Urinary bladder (tissue), 3 donors: ENCODE measurements at regions not wholly inside any gene's neighbourhood (a gene's known extent, or its start where the extent isn't known, plus 50 kb on each side); places are given as distances from the start of the nearest gene placed in this dataset.
"Not testable (repeated sequence)": the region's sequence is repeated elsewhere in the genome, so short reads cannot be mapped to it uniquely, and the experiment has no call there.

ENCODE experiments used
- DNase-seq: peaks from one replicate; pipeline ENCODE4 v3.0.0-alpha.2; 2015; ENCODE audit errors: extremely low spot score
- H3K27ac ChIP-seq: one replicate; pipeline ENCODE4 v1.5.1; 2013; ENCODE audit warnings: low read depth, mild to moderate bottlenecking, moderate library complexity
- H3K36me3 ChIP-seq: one replicate; pipeline ENCODE4 v1.6.1; 2013; ENCODE audit warnings: mild to moderate bottlenecking, moderate library complexity; ENCODE audit not compliant: insufficient read depth
- H3K4me1 ChIP-seq: one replicate; pipeline ENCODE4 v1.6.1; 2013; ENCODE audit warnings: mild to moderate bottlenecking, moderate library complexity; ENCODE audit not compliant: insufficient read depth
- H3K4me3 ChIP-seq: one replicate; pipeline ENCODE4 v1.5.1; 2013; ENCODE audit warnings: low read depth, low read length
- WGBS: extraction: QIAGEN DNeasy Blood & Tissue Kit; methylation state at CpG from one replicate; pipeline ENCODE4 v1.1.7; 2013; 5-methylcytosine and 5-hydroxymethylcytosine counted together
- donor health status: healthy with polysubstance abuse.
- donor health status: healthy.

DNA sequence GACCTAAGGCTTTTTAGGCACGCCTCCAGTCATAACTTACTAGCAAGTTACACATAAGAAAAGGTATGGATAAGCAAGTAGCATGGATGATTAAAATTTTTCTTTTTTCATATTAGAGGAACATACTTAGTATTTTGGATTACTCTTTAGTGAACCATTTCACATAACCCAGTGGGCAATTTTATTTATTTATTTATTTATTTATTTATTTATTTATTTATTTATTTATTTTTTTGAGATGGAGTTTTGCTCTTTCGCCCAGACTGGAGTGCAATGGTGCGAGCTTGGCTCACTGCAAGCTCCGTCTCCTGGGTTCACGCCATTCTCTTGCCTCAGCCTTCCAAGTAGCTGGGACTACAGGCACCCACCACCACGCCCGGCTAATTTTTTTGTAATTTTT lies 937.7 kb downstream of the C4orf33 start:
- 98% methylated on average over 7 of the region's 7 CpGs for WGBS
- H3K27ac ChIP-seq, H3K4me3 ChIP-seq, DNase-seq, H3K4me1 ChIP-seq, H3K36me3 ChIP-seq: not testable (repeated sequence)

DNA sequence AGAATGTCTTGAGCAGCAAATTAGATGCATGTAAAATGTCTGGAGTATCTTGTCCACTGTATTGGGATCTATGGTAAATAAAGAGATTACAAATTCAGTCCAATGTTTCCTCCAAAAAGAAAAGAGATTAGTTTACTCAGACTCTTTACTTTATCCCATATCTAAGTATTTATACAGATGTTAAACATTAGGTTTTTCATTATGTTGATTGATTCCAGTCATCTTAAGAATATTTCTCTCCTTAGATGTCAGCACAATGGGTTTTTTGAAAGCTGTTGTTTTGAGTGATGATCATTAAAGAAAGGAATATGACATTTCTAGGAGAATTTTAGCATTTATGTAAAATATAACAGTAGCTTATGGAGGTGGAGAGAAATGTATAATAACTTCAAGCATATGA lies 938.9 kb downstream of the C4orf33 start:
- H3K27ac ChIP-seq = no peak overlapping the region
- no peaks in the 10 kb centered on the region for H3K36me3 ChIP-seq
- H3K4me1 ChIP-seq = no peaks in the 10 kb centered on the region
- H3K4me3 ChIP-seq = no peak overlapping the region
- no peak for DNase-seq

DNA sequence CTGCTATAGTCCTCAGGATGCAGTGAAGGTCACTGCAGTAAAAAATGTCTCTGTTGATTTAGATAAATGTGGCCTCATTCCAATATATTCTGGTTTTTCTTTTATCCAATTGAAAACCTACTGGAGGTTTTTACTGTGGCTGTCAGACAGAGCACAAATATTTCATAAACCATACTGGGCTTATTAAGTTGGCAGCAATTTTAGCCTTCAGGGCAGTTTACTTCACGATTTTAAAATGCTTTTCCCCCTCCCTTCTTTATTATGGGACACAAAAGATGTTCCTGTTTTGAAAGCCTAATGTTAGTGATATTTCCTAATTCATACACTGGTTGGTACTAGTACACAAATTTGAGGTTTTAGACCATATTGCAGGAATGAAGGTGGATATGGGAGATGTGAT lies 939.4 kb downstream of the C4orf33 start:
- H3K4me1 ChIP-seq = no peaks in the 10 kb centered on the region
- no peak overlapping the region for H3K4me3 ChIP-seq
- 12% methylated on average over 1 of the region's 1 CpG for WGBS
- no peak for DNase-seq
- H3K36me3 ChIP-seq = no peaks in the 10 kb centered on the region
- no peak overlapping the region for H3K27ac ChIP-seq

DNA sequence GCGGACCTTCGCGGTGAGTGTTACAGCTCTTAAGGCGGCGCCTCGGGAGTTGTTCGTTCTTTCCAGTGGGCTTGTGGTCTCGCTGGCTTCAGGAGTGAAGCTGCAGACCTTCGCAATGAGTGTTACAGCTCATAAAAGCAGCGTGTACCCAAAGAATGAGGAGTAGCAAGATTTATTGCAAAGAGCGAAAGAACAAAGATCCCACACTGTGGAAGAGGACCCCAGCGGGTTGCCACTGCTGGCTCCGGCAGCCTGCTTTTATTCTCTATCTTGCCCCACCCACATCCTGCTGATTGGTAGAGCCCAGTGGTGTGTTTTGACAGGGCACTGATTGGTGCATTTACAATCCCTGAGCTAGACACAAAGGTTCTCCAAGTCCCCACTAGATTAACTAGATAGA lies 941.9 kb downstream of the C4orf33 start:
- H3K27ac ChIP-seq, H3K4me3 ChIP-seq, H3K36me3 ChIP-seq, DNase-seq, H3K4me1 ChIP-seq: not testable (repeated sequence)
- WGBS = 96% methylated on average over 13 of the region's 13 CpGs

DNA sequence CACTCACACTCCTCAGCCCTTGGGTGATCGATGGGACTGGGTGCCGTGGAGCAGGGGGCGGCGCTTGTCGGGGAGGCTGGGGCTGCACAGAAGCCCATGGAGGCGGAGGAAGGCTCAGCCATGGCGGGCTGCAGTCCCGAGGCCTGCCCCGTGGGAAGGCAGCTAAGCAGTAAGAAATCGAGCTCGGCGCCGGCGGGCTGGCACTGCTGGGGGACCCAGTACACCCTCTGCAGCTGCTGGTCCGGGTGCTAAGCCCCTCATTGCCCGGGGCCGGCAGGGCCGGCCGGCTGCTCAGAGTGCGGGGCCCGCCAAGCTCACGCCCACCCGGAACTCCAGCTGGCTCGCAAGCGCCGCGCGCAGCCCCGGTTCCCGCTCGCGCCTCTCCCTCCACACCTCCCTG lies 942.6 kb downstream of the C4orf33 start:
- H3K27ac ChIP-seq, DNase-seq, H3K4me3 ChIP-seq, H3K4me1 ChIP-seq, H3K36me3 ChIP-seq: not testable (repeated sequence)
- WGBS = 96% methylated on average over 32 of the region's 32 CpGs

DNA sequence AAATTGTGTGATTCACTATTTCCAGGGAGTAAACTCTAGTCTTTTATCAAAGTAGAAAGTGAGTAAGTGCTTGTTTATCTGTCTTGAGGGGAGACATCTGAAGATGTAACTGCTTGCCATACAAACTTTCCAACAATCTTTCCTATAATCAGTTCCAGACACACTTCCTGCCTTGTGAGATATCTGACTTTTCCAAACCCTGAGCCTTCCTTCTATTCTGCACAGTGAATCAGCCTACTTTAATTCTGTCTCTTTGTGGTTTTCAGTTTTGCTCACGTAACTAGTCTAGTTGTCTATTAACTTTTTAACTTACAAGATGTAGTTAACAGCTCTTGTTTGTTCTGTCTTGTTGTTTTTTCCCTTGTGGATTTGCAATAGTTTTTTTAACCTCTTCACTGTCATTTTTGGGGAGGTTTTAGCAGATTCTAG lies 947.8 kb downstream of the C4orf33 start:
- Histone ChIP-seq H3K27ac (no peak overlapping the region), H3K4me3 (no peak overlapping the region), H3K4me1 (no peaks in the 10 kb centered on the region), H3K36me3 (no peaks in the 10 kb centered on the region)
- 32% methylated on average over 1 of the region's 1 CpG for WGBS
- DNase-seq = no peak

DNA sequence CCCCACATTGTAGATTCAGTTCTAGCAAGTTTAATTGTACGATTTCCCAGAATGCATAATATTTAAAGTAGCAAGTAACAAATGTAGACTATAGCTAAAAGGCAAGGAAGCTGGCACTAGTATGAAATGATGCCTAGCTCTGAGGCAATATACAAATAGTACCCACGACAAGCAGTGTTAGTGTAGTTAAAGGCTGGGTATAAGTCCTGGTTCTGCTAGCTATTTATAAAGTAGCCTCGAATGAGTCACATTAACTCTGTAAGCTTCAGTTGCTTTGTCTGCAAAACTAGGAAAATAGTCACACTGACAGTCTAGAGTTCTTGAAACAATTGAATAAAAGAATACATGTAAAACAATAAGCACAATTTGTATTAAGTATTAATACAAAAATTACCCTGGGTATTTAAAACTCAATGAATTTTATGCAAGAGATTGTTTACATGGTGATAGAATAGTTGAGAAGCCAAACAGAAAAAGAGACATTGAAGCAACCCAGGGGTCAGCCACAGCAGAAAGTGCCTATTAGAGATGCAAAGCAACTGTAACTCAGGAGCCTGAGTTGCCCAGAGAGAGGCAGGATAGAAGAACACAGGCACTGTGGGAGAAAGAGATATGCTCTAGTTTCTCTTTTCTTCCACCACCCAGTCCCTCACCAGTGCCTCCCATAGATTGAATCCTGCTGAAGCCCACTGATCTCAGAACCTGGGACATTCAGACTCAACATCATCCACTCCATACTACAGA lies 949.0 kb downstream of the C4orf33 start:
- DNase-seq = no peak
- 78% methylated on average over 3 of the region's 3 CpGs for WGBS
- Histone ChIP-seq H3K36me3 (no peaks in the 10 kb centered on the region), H3K4me1 (no peaks in the 10 kb centered on the region), H3K27ac (no peak overlapping the region), H3K4me3 (no peak overlapping the region)

DNA sequence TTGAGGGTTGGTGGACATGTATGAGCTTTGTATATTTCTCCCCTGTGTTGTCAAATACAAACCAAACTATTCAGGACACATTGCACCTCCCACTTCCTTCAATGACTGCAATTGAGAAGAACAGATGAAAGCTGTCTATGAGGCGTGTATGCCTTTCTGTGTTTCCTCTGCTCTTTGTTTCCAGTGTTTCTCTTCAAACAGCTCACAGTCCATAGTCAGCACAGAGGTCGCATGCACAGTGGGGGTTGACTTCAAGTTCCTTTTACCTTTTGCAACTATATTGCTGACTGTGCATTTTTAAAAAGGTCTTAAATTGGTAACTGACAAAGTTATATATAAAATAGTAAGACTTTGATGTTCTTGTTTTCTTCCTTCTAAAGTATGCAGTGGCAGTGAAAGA lies 957.8 kb downstream of the C4orf33 start:
- Histone ChIP-seq H3K4me1 (no peaks in the 10 kb centered on the region), H3K27ac (no peak overlapping the region), H3K36me3 (no peaks in the 10 kb centered on the region), H3K4me3 (no peak overlapping the region)
- 51% methylated on average over 2 of the region's 2 CpGs for WGBS
- DNase-seq = no peak

DNA sequence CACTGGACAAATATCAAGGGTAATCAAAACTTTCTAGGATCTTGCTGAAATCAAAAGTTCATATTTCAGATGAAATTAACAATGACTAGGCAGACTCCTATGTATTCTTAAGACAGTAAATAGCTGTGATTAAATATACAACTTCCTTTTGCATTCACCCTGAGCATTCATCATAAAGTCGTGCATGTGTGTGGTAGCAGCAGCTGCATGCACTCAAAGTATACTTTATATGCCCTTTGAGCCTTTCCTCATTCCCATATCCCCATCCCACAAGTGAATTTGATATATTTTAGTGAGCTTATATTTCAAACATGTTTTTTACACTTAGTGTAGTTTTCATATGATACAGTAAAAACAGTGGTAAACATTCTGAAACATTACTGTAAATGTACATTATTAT lies 959.0 kb downstream of the C4orf33 start:
- WGBS = 33% methylated on average over 1 of the region's 1 CpG
- DNase-seq = no peak
- H3K4me1 ChIP-seq = no peaks in the 10 kb centered on the region
- no peak overlapping the region for H3K4me3 ChIP-seq
- no peaks in the 10 kb centered on the region for H3K36me3 ChIP-seq
- no peak overlapping the region for H3K27ac ChIP-seq

DNA sequence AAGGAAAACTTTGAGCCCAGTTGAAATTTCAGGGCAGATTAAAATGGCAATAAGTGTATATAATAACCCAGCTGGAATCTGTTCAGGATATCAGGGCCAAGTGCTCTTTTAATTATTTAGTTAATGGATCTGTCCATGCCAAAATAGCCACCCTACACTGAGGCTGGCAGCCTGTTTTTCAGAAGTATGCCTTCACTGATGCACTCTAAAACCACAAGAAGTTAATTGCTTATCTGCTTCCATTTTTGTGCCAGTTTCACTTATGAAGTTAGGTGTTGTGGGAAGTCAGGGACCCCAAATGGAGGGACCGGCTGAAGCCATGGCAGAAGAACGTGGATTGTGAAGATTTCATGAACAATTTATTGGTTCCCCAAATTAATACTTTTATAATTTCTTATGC lies 960.3 kb downstream of the C4orf33 start:
- Histone ChIP-seq H3K27ac (no peak overlapping the region), H3K4me3 (no peak overlapping the region), H3K36me3 (no peaks in the 10 kb centered on the region), H3K4me1 (no peaks in the 10 kb centered on the region)
- 75% methylated on average over 2 of the region's 2 CpGs for WGBS
- DNase-seq = no peak

DNA sequence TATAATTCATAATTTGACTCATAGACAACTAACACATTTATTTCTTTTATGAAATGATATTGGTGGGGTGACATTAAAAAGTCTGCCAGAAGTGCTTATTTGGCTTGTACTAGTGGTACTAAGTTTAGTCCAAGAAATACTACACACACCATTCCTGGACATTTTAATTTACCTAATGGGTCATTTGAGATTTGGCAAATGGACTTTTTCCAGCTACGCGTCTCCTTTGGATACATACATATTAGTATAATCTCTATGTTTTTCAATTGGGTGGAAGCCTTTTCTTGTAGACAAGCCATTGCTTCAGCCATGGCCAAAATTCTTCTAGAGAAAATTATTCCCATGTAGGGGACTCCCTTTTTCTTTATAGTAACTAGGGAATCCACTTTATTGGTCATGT lies 968.5 kb downstream of the C4orf33 start:
- H3K4me3 ChIP-seq = no peak overlapping the region
- DNase-seq = no peak
- no peaks in the 10 kb centered on the region for H3K36me3 ChIP-seq
- WGBS = 66% methylated on average over 2 of the region's 2 CpGs
- H3K4me1 ChIP-seq = no peaks in the 10 kb centered on the region
- H3K27ac ChIP-seq = no peak overlapping the region

DNA sequence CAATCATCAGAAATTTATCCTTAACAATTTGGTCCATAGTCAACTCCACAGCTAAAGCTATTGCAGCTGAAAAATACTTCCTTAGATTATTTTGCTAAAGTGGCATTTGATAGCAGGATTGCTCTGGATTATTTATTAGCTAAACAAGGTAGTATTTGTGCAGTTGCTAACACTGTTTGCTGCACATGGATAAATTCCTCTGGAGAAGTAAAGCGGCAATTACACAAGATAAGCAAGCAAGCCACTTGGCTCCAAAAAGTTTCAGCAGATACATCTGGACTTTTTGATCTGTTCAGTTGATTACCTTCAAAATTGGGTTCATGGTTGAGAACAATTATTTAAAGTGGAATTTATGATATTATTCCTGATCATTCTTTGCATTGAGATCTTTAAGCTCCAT lies 971.5 kb downstream of the C4orf33 start:
- no peak overlapping the region for H3K4me3 ChIP-seq
- H3K36me3 ChIP-seq = no peaks in the 10 kb centered on the region
- no peaks in the 10 kb centered on the region for H3K4me1 ChIP-seq
- H3K27ac ChIP-seq = no peak overlapping the region
- 88% methylated on average over 1 of the region's 1 CpG for WGBS
- DNase-seq = no peak

DNA sequence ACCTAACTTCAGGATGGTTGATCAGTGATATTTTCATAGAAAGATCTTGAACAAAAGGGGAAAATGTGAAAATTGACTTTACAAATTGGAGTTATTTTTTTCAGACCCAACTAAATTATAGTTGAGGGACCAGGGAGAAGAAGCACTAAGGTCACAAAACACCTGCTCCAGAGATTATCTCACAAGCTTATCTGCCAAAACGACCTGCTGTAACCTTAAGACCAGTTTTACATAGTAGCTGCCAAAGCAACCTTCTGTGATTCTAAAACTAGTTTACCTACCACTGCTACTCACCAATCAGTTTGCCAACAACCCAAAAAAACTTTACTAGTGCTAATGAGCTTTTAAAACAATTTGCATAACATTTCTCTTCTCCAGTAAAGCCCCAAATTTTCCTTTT lies 972.1 kb downstream of the C4orf33 start:
- Histone ChIP-seq H3K4me1 (no peaks in the 10 kb centered on the region), H3K27ac (no peak overlapping the region), H3K4me3 (no peak overlapping the region), H3K36me3 (no peaks in the 10 kb centered on the region)
- DNase-seq = no peak
- 33% methylated on average over 1 of the region's 1 CpG for WGBS

DNA sequence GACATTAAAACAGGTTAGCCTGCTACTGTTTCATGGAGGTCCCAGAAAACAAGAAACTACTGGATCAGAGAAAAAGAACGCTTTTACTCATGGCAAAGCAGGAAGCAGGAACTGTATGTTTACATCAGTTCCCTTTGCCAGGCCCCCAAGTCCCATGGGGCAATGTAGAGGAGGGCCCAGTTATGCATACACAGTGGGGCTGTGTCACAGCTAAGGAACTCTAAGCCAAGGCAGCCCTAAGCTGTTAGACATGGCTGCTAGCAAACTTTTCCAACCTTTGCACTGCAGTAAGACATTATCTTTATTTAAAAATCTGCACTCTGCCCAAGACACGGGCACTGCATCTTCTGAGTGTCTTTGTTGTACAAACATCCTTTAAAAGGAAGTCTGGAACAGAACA lies 975.8 kb downstream of the C4orf33 start:
- no peaks in the 10 kb centered on the region for H3K36me3 ChIP-seq
- 52% methylated on average over 2 of the region's 2 CpGs for WGBS
- DNase-seq = no peak
- no peaks in the 10 kb centered on the region for H3K4me1 ChIP-seq
- H3K27ac ChIP-seq = no peak overlapping the region
- no peak overlapping the region for H3K4me3 ChIP-seq
